Activated T-cell treated with anti-CD3 and anti-CD28 coated beads, Interleukin-2, amount 50 U/mL, for 72 hours (primary cell): ENCODE measurements at regions not wholly inside any gene's neighbourhood (a gene's known extent, or its start where the extent isn't known, plus 50 kb on each side); places are given as distances from the start of the nearest gene placed in this dataset.

ENCODE experiments used
- ATAC-seq, 2 donors: fragments of 150-1000 bp; cut with Tn5 transposase; replicated peaks in 1 of 2; 2 replicates each; pipeline ENCODE4 v1.10.0; 2021; ENCODE audit warnings: moderate library complexity in 2 of 2, mild to moderate bottlenecking in 1 of 2
- DNase-seq, 2 donors: peaks; one replicate each; pipeline ENCODE4 v3.0.0; 2021 to 2022; ENCODE audit warnings: mixed read lengths in 1 of 2
- H3K27ac Mint-ChIP-seq: one replicate; pipeline ENCODE4 v1.8.0; 2022; ENCODE audit warnings: mild to moderate bottlenecking, moderate library complexity, mixed read lengths
- H3K27me3 Mint-ChIP-seq: one replicate; pipeline ENCODE4 v1.8.0; 2022; ENCODE audit warnings: low read depth, mixed read lengths
- H3K36me3 Mint-ChIP-seq, 2 donors: one replicate each; pipeline ENCODE4 v1.8.0; 2022; ENCODE audit warnings: mixed read lengths in 2 of 2, mild to moderate bottlenecking in 1 of 2; ENCODE audit not compliant: insufficient read depth in 2 of 2
- H3K4me1 Mint-ChIP-seq: one replicate; pipeline ENCODE4 v1.8.0; 2022; ENCODE audit warnings: low read depth, mixed read lengths
- H3K4me3 Mint-ChIP-seq, 2 donors: one replicate each; pipeline ENCODE4 v1.8.0; 2022; ENCODE audit warnings: mild to moderate bottlenecking in 2 of 2, mixed read lengths in 2 of 2, moderate library complexity in 2 of 2
- H3K9me3 Mint-ChIP-seq, 2 donors: one replicate each; pipeline ENCODE4 v1.8.0; 2022; ENCODE audit warnings: mixed read lengths in 2 of 2

- ATAC-seq, result no peak
- Mint-ChIP-seq H3K4me1 (no peaks in the 10 kb centered on the region), H3K4me3 (no peak overlapping the region), H3K27me3 (no peaks in the 10 kb centered on the region), H3K36me3 (peaks cover 2 to 4% of the 10 kb centered on the region in 2 donors), H3K9me3 (peaks cover 5 to 9% of the 10 kb centered on the region in 2 donors), H3K27ac (no peak overlapping the region)
- DNase-seq, result no peak
Observed at GRCh38 chr3:24780991-24781390, 286.3 kb upstream of the THRB start.

- H3K4me1 Mint-ChIP-seq, result no peaks in the 10 kb centered on the region
- H3K27me3 Mint-ChIP-seq, result no peaks in the 10 kb centered on the region
- peaks cover 5 to 9% of the 10 kb centered on the region in 2 donors for H3K9me3 Mint-ChIP-seq
- H3K4me3 Mint-ChIP-seq, result no peak overlapping the region
- no peak overlapping the region for H3K27ac Mint-ChIP-seq
- ATAC-seq, result no peak
- peaks cover 2 to 4% of the 10 kb centered on the region in 2 donors for H3K36me3 Mint-ChIP-seq
- DNase-seq, result no peak
Observed at GRCh38 chr3:24781454-24781853, 286.8 kb upstream of the THRB start.

- no peaks in the 10 kb centered on the region for H3K27me3 Mint-ChIP-seq
Observed at GRCh38 chr3:24793896-24794295, 299.2 kb upstream of the THRB start.

GRCh38 chr3:24802614-24803013 lies 308.0 kb upstream of the THRB start:
- Mint-ChIP-seq H3K9me3 (no peaks in the 10 kb centered on the region), H3K27me3 (no peaks in the 10 kb centered on the region), H3K36me3 (no peaks in the 10 kb centered on the region), H3K4me1 (no peaks in the 10 kb centered on the region), H3K4me3 (no peak overlapping the region), H3K27ac (no peak overlapping the region)
- ATAC-seq, result no peak
- DNase-seq, result no peak

More at GRCh38 chr3:24793896-24794295, 299.2 kb upstream of the THRB start:
- Mint-ChIP-seq H3K36me3 (no peaks in the 10 kb centered on the region), H3K4me1 (no peaks in the 10 kb centered on the region), H3K27ac (no peak overlapping the region), H3K9me3 (peaks cover 0 to 4% of the 10 kb centered on the region in 2 donors), H3K4me3 (no peak overlapping the region)
- DNase-seq (no peak), ATAC-seq (no peak)

GRCh38 chr3:24804095-24804494 lies 309.4 kb upstream of the THRB start:
- Mint-ChIP-seq H3K4me1 (no peaks in the 10 kb centered on the region), H3K27ac (no peak overlapping the region), H3K27me3 (no peaks in the 10 kb centered on the region), H3K4me3 (no peak overlapping the region), H3K36me3 (no peaks in the 10 kb centered on the region), H3K9me3 (no peaks in the 10 kb centered on the region)
- DNase-seq (no peak), ATAC-seq (no peak)

- Mint-ChIP-seq H3K4me1 (no peaks in the 10 kb centered on the region), H3K27me3 (no peaks in the 10 kb centered on the region), H3K4me3 (no peak overlapping the region), H3K27ac (no peak overlapping the region), H3K9me3 (peaks cover 4 to 5% of the 10 kb centered on the region in 2 donors), H3K36me3 (peaks cover 0 to 3% of the 10 kb centered on the region in 2 donors)
- ATAC-seq (no peak), DNase-seq (no peak)
Observed at GRCh38 chr3:24810881-24811280, 316.2 kb upstream of the THRB start.

- H3K27ac Mint-ChIP-seq, result no peak overlapping the region
- no peaks in the 10 kb centered on the region for H3K4me1 Mint-ChIP-seq
- H3K4me3 Mint-ChIP-seq, result no peak overlapping the region
- ATAC-seq (no peak), DNase-seq (no peak)
- H3K27me3 Mint-ChIP-seq, result no peaks in the 10 kb centered on the region
- H3K9me3 Mint-ChIP-seq, result peaks cover 4 to 5% of the 10 kb centered on the region in 2 donors
- H3K36me3 Mint-ChIP-seq, result peaks cover 0 to 3% of the 10 kb centered on the region in 2 donors
Observed at GRCh38 chr3:24812116-24812515, 317.5 kb upstream of the THRB start.

- Mint-ChIP-seq H3K27me3 (no peaks in the 10 kb centered on the region), H3K36me3 (peaks cover 0 to 3% of the 10 kb centered on the region in 2 donors), H3K4me1 (no peaks in the 10 kb centered on the region), H3K4me3 (no peak overlapping the region), H3K27ac (no peak overlapping the region), H3K9me3 (peaks cover 7 to 8% of the 10 kb centered on the region in 2 donors)
- ATAC-seq, result no peak
- no peak for DNase-seq
Observed at GRCh38 chr3:24818055-24818454, 323.4 kb upstream of the THRB start.

- no peak overlapping the region for H3K27ac Mint-ChIP-seq
- peaks cover 0 to 2% of the 10 kb centered on the region in 2 donors for H3K36me3 Mint-ChIP-seq
- H3K27me3 Mint-ChIP-seq, result peaks cover 27% of the 10 kb centered on the region
- no peaks in the 10 kb centered on the region for H3K4me1 Mint-ChIP-seq
- H3K9me3 Mint-ChIP-seq, result peaks cover 3% of the 10 kb centered on the region in 2 donors
- DNase-seq (no peak), ATAC-seq (no peak)
- H3K4me3 Mint-ChIP-seq, result no peak overlapping the region
Observed at GRCh38 chr3:24828011-24828410, 333.4 kb upstream of the THRB start.

GRCh38 chr3:24828551-24828950 lies 333.9 kb upstream of the THRB start:
- H3K4me1 Mint-ChIP-seq, result no peaks in the 10 kb centered on the region
- H3K36me3 Mint-ChIP-seq, result peaks cover 0 to 2% of the 10 kb centered on the region in 2 donors
- H3K4me3 Mint-ChIP-seq, result no peak overlapping the region
- no peak overlapping the region for H3K27ac Mint-ChIP-seq
- peaks cover 27% of the 10 kb centered on the region for H3K27me3 Mint-ChIP-seq
- H3K9me3 Mint-ChIP-seq, result peaks cover 3% of the 10 kb centered on the region in 2 donors
- DNase-seq (no peak), ATAC-seq (no peak)

- H3K9me3 Mint-ChIP-seq, result peaks cover 1 to 2% of the 10 kb centered on the region in 2 donors
- no peaks in the 10 kb centered on the region for H3K4me1 Mint-ChIP-seq
- peak overlapping the region in 1 of 2 donors; percentile 15 for H3K4me3 Mint-ChIP-seq
- H3K36me3 Mint-ChIP-seq, result peaks cover 0 to 2% of the 10 kb centered on the region in 2 donors
- ATAC-seq (peak in 1 of 2 donors; percentile 45), DNase-seq (no peak)
- no peak overlapping the region for H3K27ac Mint-ChIP-seq
- H3K27me3 Mint-ChIP-seq, result peaks cover 27% of the 10 kb centered on the region
Observed at GRCh38 chr3:24829011-24829581, 334.4 kb upstream of the THRB start.

GRCh38 chr3:24829629-24830229 lies 335.1 kb upstream of the THRB start:
- H3K36me3 Mint-ChIP-seq, result peaks cover 0 to 2% of the 10 kb centered on the region in 2 donors
- peak overlapping the region; percentile 3 to 25 for H3K4me3 Mint-ChIP-seq
- peaks cover 1 to 2% of the 10 kb centered on the region in 2 donors for H3K9me3 Mint-ChIP-seq
- H3K27me3 Mint-ChIP-seq, result peaks cover 27% of the 10 kb centered on the region
- no peak for ATAC-seq
- DNase-seq, result no peak
- H3K4me1 Mint-ChIP-seq, result no peaks in the 10 kb centered on the region
- H3K27ac Mint-ChIP-seq, result no peak overlapping the region

- no peak overlapping the region for H3K27ac Mint-ChIP-seq
- ATAC-seq, result no peak
- H3K27me3 Mint-ChIP-seq, result peaks cover 27% of the 10 kb centered on the region
- H3K4me3 Mint-ChIP-seq, result peak overlapping the region in 1 of 2 donors; percentile 25
- DNase-seq, result no peak
- H3K4me1 Mint-ChIP-seq, result no peaks in the 10 kb centered on the region
- H3K36me3 Mint-ChIP-seq, result peaks cover 0 to 2% of the 10 kb centered on the region in 2 donors
- peaks cover 1 to 2% of the 10 kb centered on the region in 2 donors for H3K9me3 Mint-ChIP-seq
Observed at GRCh38 chr3:24830230-24831152, 335.8 kb upstream of the THRB start.
